Uterus (tissue), 3 donors: ENCODE measurements at regions not wholly inside any gene's neighbourhood (a gene's known extent, or its start where the extent isn't known, plus 50 kb on each side); places are given as distances from the start of the nearest gene placed in this dataset.

ENCODE experiments used
- DNase-seq, 2 donors: peaks; one replicate each; pipeline ENCODE4 v3.0.0-alpha.2; 2019 to 2020
- H3K27ac ChIP-seq, 2 donors: fragments of 200-600 bp; sonication (generic); 1 replicate in 1 of 2; 2 replicates in 1 of 2; pipeline ENCODE4 v1.5.1; 2016 to 2018
- H3K27me3 ChIP-seq, 2 donors: fragments of 200-600 bp; sonication (generic); one replicate each; pipeline ENCODE4 v1.5.1; 2018 to 2019; ENCODE audit warnings: control low read depth in 1 of 2
- H3K36me3 ChIP-seq, 2 donors: fragments of 200-600 bp; sonication (generic); one replicate each; pipeline ENCODE4 v1.5.1; 2019; ENCODE audit warnings: control low read depth in 1 of 2
- H3K4me1 ChIP-seq, 2 donors: fragments of 200-600 bp; sonication (generic); one replicate each; pipeline ENCODE4 v1.5.1; 2018 to 2019; ENCODE audit warnings: control low read depth in 1 of 2
- H3K4me3 ChIP-seq, 2 donors: fragments of 200-600 bp; sonication (generic); 1 replicate in 1 of 2; 2 replicates in 1 of 2; pipeline ENCODE4 v1.5.1; 2018 to 2019; ENCODE audit warnings: mild to moderate bottlenecking in 1 of 2
- H3K9me3 ChIP-seq, 2 donors: fragments of 200-600 bp; sonication (generic); one replicate each; pipeline ENCODE4 v1.5.1; 2019; ENCODE audit warnings: control low read depth in 1 of 2
- CTCF ChIP-seq, 4 experiments: fragments of 200-600 bp in 2 of 4; fragments of 450-650 bp in 2 of 4; sonication (generic) in 2 of 4; IDR thresholded peaks; one replicate each; pipeline ENCODE4 v1.5.1; 2016 to 2019; ENCODE audit warnings: antibody characterized with exemption in 4 of 4, mild to moderate bottlenecking in 2 of 4, moderate library complexity in 1 of 4
- POLR2A ChIP-seq, 2 donors: fragments of 450-650 bp; IDR thresholded peaks; one replicate each; pipeline ENCODE4 v1.6.1; 2016; ENCODE audit warnings: antibody characterized with exemption in 2 of 2, mild to moderate bottlenecking in 1 of 2, moderate library complexity in 1 of 2
- intact Hi-C: fragments of 100-400 bp; cut with DNase I; formaldehyde crosslinking; loops from one replicate; pipeline ENCODE4 v1.15.1; 2023; ENCODE audit warnings: low total_unique reads
- donor health status: DM: yes; HTN: yes; CAD: no.

GRCh38 chr7:52794621-52795020 is 240.8 kb upstream of the POM121L12 start:
- H3K36me3 ChIP-seq = no peaks in the 10 kb centered on the region
- no peak for DNase-seq
- H3K4me1 ChIP-seq = no peaks in the 10 kb centered on the region
- no peak for TF ChIP-seq POLR2A (IDR thresholded peaks at IDR 0.05)
- TF ChIP-seq CTCF (IDR thresholded peaks at IDR 0.05) = no peak
- H3K4me3 ChIP-seq = no peak overlapping the region
- no peaks in the 10 kb centered on the region for H3K27me3 ChIP-seq
- no peaks in the 10 kb centered on the region for H3K9me3 ChIP-seq
- no peak overlapping the region for H3K27ac ChIP-seq
- intact Hi-C loops = no loop called here

GRCh38 chr7:52791176-52791700 is 244.2 kb upstream of the POM121L12 start:
- intact Hi-C loops = no loop called here
- Histone ChIP-seq H3K9me3 (no peaks in the 10 kb centered on the region), H3K4me3 (no peak overlapping the region), H3K36me3 (no peaks in the 10 kb centered on the region), H3K4me1 (no peaks in the 10 kb centered on the region), H3K27ac (no peak overlapping the region), H3K27me3 (no peaks in the 10 kb centered on the region)
- DNase-seq = no peak
- TF ChIP-seq POLR2A (IDR thresholded peaks at IDR 0.05) (no peak), CTCF (IDR thresholded peaks at IDR 0.05) (no peak)

- no peaks in the 10 kb centered on the region for H3K27me3 ChIP-seq
- TF ChIP-seq POLR2A (IDR thresholded peaks at IDR 0.05) (no peak), CTCF (IDR thresholded peaks at IDR 0.05) (no peak)
Measured at GRCh38 chr7:52786174-52786573, 249.3 kb upstream of the POM121L12 start.

GRCh38 chr7:52782348-52782747 is 253.1 kb upstream of the POM121L12 start:
- no peaks in the 10 kb centered on the region for H3K4me1 ChIP-seq
- no peaks in the 10 kb centered on the region for H3K36me3 ChIP-seq
- intact Hi-C loops = no loop called here
- no peaks in the 10 kb centered on the region for H3K27me3 ChIP-seq
- H3K4me3 ChIP-seq = no peak overlapping the region
- no peak for TF ChIP-seq POLR2A (IDR thresholded peaks at IDR 0.05)
- TF ChIP-seq CTCF (IDR thresholded peaks at IDR 0.05) = no peak
- H3K27ac ChIP-seq = no peak overlapping the region
- no peaks in the 10 kb centered on the region for H3K9me3 ChIP-seq
- no peak for DNase-seq

More at GRCh38 chr7:52786174-52786573, 249.3 kb upstream of the POM121L12 start:
- intact Hi-C loops = no loop called here
- H3K4me1 ChIP-seq = no peaks in the 10 kb centered on the region
- H3K36me3 ChIP-seq = no peaks in the 10 kb centered on the region
- no peak overlapping the region for H3K4me3 ChIP-seq
- no peak overlapping the region for H3K27ac ChIP-seq
- no peak for DNase-seq
- no peaks in the 10 kb centered on the region for H3K9me3 ChIP-seq

GRCh38 chr7:52781250-52781649 is 254.2 kb upstream of the POM121L12 start:
- Histone ChIP-seq H3K27me3 (no peaks in the 10 kb centered on the region), H3K27ac (no peak overlapping the region), H3K36me3 (no peaks in the 10 kb centered on the region), H3K4me3 (no peak overlapping the region), H3K9me3 (no peaks in the 10 kb centered on the region), H3K4me1 (no peaks in the 10 kb centered on the region)
- intact Hi-C loops = no loop called here
- TF ChIP-seq CTCF (IDR thresholded peaks at IDR 0.05) (no peak), POLR2A (IDR thresholded peaks at IDR 0.05) (no peak)
- no peak for DNase-seq
